Loucy (cell line): ENCODE measurements at regions not wholly inside any gene's neighbourhood (a gene's known extent, or its start where the extent isn't known, plus 50 kb on each side); places are given as distances from the start of the nearest gene placed in this dataset.

Source experiments
- H2AFZ ChIP-seq: fragments of 200-600 bp; sonication (generic); 2 replicates; pipeline ENCODE4 v1.6.0; 2016; ENCODE audit warnings: antibody characterized with exemption, mild to moderate bottlenecking, low read length, moderate library complexity
- H3F3A ChIP-seq: fragments of 200-600 bp; 2 replicates; pipeline ENCODE4 v1.6.0; 2016; ENCODE audit warnings: antibody characterized with exemption, low read depth, mild to moderate bottlenecking
- H3K27me3 ChIP-seq: fragments of 200-600 bp; sonication (generic); 2 replicates; pipeline ENCODE4 v1.6.1; 2014; ENCODE audit warnings: low read length, mild to moderate bottlenecking; ENCODE audit not compliant: insufficient read depth, poor library complexity, severe bottlenecking
- H3K36me3 ChIP-seq: fragments of 200-600 bp; sonication (generic); 2 replicates; pipeline ENCODE4 v1.6.1; 2016; ENCODE audit warnings: low read length; ENCODE audit not compliant: insufficient read depth
- H3K4me1 ChIP-seq: fragments of 200-600 bp; sonication (generic); 2 replicates; pipeline ENCODE4 v1.5.1; 2014; ENCODE audit warnings: low read length, mild to moderate bottlenecking; ENCODE audit not compliant: insufficient read depth, poor library complexity, severe bottlenecking
- H3K4me2 ChIP-seq: fragments of 200-600 bp; sonication (generic); 2 replicates; pipeline ENCODE4 v1.6.0; 2014; ENCODE audit warnings: antibody characterized with exemption, low read length, low read depth, mild to moderate bottlenecking; ENCODE audit not compliant: poor library complexity, severe bottlenecking
- H3K4me3 ChIP-seq: fragments of 200-600 bp; sonication (generic); 2 replicates; pipeline ENCODE4 v1.5.1; 2014; ENCODE audit warnings: low read length, mild to moderate bottlenecking, mixed read lengths; ENCODE audit not compliant: poor library complexity, severe bottlenecking
- H3K79me2 ChIP-seq: fragments of 200-600 bp; sonication (generic); 2 replicates; pipeline ENCODE4 v1.6.1; 2014; ENCODE audit warnings: low read length; ENCODE audit not compliant: insufficient read depth
- H3K9ac ChIP-seq: fragments of 200-600 bp; sonication (generic); 2 replicates; pipeline ENCODE4 v1.6.0; 2014; ENCODE audit warnings: mild to moderate bottlenecking, low read depth, low read length, moderate library complexity; ENCODE audit not compliant: poor library complexity, severe bottlenecking
- H3K9me2 ChIP-seq: fragments of 200-600 bp; sonication (generic); replicated peaks from 2 replicates; pipeline ENCODE4 v1.6.1; 2016; ENCODE audit warnings: low read depth, low read length, mixed read lengths
- H3K9me3 ChIP-seq: fragments of 200-600 bp; sonication (generic); 2 replicates; pipeline ENCODE4 v1.6.1; 2014; ENCODE audit warnings: mild to moderate bottlenecking, antibody characterized with exemption, low read length, low read depth; ENCODE audit not compliant: insufficient read depth
- H4K20me1 ChIP-seq: fragments of 200-600 bp; sonication (generic); 2 replicates; pipeline ENCODE4 v1.6.0; 2014; ENCODE audit warnings: antibody characterized with exemption, low read length, mild to moderate bottlenecking; ENCODE audit not compliant: insufficient read depth, poor library complexity, severe bottlenecking
- CTCF ChIP-seq: fragments of 200-600 bp; sonication (generic); conservative IDR thresholded peaks from 2 replicates; pipeline ENCODE4 v1.5.1; 2014; ENCODE audit warnings: mild to moderate bottlenecking, antibody characterized with exemption, low read length
- EZH2phosphoT487 ChIP-seq: fragments of 200-600 bp; IDR thresholded peaks from 2 replicates; pipeline ENCODE4 v1.6.1; 2018; ENCODE audit warnings: antibody characterized with exemption, mild to moderate bottlenecking, moderate library complexity, borderline replicate concordance

DNA sequence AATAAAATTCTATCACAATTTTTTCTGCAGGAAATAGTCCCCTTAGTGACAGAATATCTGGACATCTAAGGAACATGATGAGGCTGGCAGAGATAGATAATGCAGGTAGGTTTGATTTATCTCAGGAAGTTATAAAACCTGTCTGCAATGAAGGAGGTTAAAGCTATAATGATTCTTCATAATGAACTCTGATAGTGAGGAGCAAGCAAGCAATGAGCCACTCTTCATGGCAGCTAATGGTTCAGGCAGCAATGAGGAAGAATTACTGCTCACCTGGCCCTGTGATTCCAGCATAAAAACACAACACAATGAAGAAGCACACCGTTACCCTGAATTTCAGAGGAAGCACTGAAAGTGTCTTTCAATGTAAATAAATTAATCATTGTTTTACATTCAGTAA lies 599.6 kb upstream of the PKDCC start:
- H3K9me2 ChIP-seq = no peaks in the 10 kb centered on the region

DNA sequence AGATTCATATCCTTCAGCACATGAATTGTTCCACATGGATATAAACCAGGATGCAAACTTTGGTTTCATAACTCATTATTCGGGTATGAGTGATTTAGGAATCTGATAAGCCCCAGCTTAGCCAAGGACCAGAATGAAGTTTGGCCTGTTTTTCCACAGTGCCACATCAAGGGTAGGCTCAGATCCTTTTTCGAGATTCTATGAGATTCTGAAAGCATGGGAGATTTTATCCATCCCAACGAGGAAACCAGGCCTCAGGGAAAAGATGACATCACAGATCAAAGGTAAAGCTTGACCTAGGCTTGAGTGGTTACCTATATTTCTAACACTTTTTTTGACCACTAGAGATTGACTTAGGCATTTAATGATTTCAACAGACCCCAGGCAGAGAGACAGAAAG lies 590.8 kb upstream of the PKDCC start:
- TF ChIP-seq EZH2phosphoT487 (no peak), CTCF (no peak)
- no peaks in the 10 kb centered on the region for H4K20me1 ChIP-seq
- H3K9ac ChIP-seq = no peak overlapping the region
- no peaks in the 10 kb centered on the region for H3K36me3 ChIP-seq
- H3K79me2 ChIP-seq = no peaks in the 10 kb centered on the region
- H3K4me1 ChIP-seq = peaks cover 12% of the 10 kb centered on the region
- H3K4me2 ChIP-seq = no peak overlapping the region
- no peaks in the 10 kb centered on the region for H3K9me2 ChIP-seq
- no peaks in the 10 kb centered on the region for H3F3A ChIP-seq
- no peaks in the 10 kb centered on the region for H3K9me3 ChIP-seq
- H3K27me3 ChIP-seq = no peaks in the 10 kb centered on the region
- H3K4me3 ChIP-seq = no peak overlapping the region
- no peak overlapping the region for H2AFZ ChIP-seq

More for the DNA sequence above, 599.6 kb upstream of the PKDCC start:
- Histone ChIP-seq H3K27me3 (no peaks in the 10 kb centered on the region), H3K4me3 (no peak overlapping the region), H4K20me1 (no peaks in the 10 kb centered on the region), H3K9ac (no peak overlapping the region), H3K36me3 (no peaks in the 10 kb centered on the region), H3F3A (no peaks in the 10 kb centered on the region), H2AFZ (no peak overlapping the region), H3K79me2 (no peaks in the 10 kb centered on the region), H3K4me2 (no peak overlapping the region), H3K4me1 (peaks cover 2% of the 10 kb centered on the region), H3K9me3 (no peaks in the 10 kb centered on the region)
- no peak for TF ChIP-seq EZH2phosphoT487
- TF ChIP-seq CTCF = no peak

DNA sequence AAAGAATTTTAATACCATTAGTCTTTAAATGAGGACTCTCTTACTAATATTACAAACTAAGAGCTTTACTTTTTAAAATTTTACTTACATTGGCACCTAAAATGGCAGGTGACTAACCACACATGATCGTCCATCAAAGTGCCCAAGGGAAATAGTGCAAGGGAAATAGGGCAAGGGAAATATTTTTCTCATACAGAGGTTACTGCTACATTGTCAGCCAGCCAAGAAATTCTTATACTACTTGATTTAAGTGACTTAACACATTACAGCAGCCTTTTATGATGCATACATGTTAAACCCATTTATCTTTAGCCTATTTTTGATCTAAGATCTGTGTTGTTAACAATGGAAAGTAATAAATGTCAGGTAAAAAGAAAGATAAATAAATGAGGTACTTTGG lies 587.2 kb upstream of the PKDCC start:
- no peaks in the 10 kb centered on the region for H3K27me3 ChIP-seq
- H4K20me1 ChIP-seq = no peaks in the 10 kb centered on the region
- H3K4me2 ChIP-seq = no peak overlapping the region
- no peaks in the 10 kb centered on the region for H3F3A ChIP-seq
- H3K4me1 ChIP-seq = peaks cover 11% of the 10 kb centered on the region
- H2AFZ ChIP-seq = no peak overlapping the region
- H3K4me3 ChIP-seq = no peak overlapping the region
- H3K9me2 ChIP-seq = no peaks in the 10 kb centered on the region
- H3K36me3 ChIP-seq = no peaks in the 10 kb centered on the region
- H3K79me2 ChIP-seq = no peaks in the 10 kb centered on the region
- no peaks in the 10 kb centered on the region for H3K9me3 ChIP-seq
- no peak overlapping the region for H3K9ac ChIP-seq
- no peak for TF ChIP-seq CTCF
- TF ChIP-seq EZH2phosphoT487 = no peak
